ENCODE measurements at regions not wholly inside any gene's neighbourhood (a gene's known extent, or its start where the extent isn't known, plus 50 kb on each side); places are given as distances from the start of the nearest gene placed in this dataset.

DNA sequence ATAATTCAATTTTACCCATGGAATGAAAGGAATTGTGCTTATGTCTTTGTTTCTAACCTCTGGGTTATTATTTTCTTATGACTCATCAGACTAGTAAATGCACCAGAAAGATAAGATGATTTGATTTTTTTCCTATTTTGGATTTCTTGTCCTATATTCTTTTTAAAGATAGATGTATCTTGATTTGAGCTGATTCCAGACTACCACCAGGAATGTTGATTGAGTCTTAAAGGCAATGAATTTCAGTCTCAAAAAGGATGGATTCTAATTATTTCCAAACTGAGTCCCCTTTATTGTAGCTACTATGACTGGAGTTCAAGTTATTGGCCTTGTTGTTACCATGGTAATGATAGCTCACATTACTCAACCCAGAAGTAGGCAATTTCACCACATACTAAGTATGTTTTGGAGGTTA, 95.8 kb upstream of the RGS4 start:
- TF ChIP-seq EP300 (IDR thresholded peaks at IDR 0.05; ENCODE audit: borderline replicate concordance) (no peak), ZBTB7A (IDR thresholded peaks at IDR 0.05; ENCODE audit: low read depth) (no peak), CEBPB (IDR thresholded peaks at IDR 0.05) (no peak), RAD21 (IDR thresholded peaks at IDR 0.05; ENCODE audit: low read depth) (no peak), NFIC (IDR thresholded peaks at IDR 0.05) (no peak), TAF1 (IDR thresholded peaks at IDR 0.05; ENCODE audit: low read depth) (no peak), CREB1 (IDR thresholded peaks at IDR 0.05; ENCODE audit: low read depth) (no peak), YY1 (IDR thresholded peaks at IDR 0.05; ENCODE audit: low read depth) (no peak)
- TF ChIP-seq, protein P1, sequence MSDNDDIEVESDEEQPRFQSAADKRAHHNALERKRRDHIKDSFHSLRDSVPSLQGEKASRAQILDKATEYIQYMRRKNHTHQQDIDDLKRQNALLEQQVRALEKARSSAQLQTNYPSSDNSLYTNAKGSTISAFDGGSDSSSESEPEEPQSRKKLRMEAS (IDR thresholded peaks at IDR 0.05), result no peak
- TF ChIP-seq, protein P2, sequence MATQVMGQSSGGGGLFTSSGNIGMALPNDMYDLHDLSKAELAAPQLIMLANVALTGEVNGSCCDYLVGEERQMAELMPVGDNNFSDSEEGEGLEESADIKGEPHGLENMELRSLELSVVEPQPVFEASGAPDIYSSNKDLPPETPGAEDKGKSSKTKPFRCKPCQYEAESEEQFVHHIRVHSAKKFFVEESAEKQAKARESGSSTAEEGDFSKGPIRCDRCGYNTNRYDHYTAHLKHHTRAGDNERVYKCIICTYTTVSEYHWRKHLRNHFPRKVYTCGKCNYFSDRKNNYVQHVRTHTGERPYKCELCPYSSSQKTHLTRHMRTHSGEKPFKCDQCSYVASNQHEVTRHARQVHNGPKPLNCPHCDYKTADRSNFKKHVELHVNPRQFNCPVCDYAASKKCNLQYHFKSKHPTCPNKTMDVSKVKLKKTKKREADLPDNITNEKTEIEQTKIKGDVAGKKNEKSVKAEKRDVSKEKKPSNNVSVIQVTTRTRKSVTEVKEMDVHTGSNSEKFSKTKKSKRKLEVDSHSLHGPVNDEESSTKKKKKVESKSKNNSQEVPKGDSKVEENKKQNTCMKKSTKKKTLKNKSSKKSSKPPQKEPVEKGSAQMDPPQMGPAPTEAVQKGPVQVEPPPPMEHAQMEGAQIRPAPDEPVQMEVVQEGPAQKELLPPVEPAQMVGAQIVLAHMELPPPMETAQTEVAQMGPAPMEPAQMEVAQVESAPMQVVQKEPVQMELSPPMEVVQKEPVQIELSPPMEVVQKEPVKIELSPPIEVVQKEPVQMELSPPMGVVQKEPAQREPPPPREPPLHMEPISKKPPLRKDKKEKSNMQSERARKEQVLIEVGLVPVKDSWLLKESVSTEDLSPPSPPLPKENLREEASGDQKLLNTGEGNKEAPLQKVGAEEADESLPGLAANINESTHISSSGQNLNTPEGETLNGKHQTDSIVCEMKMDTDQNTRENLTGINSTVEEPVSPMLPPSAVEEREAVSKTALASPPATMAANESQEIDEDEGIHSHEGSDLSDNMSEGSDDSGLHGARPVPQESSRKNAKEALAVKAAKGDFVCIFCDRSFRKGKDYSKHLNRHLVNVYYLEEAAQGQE (IDR thresholded peaks at IDR 0.05; ENCODE audit: low read depth), result no peak
- TF ChIP-seq, protein P3, sequence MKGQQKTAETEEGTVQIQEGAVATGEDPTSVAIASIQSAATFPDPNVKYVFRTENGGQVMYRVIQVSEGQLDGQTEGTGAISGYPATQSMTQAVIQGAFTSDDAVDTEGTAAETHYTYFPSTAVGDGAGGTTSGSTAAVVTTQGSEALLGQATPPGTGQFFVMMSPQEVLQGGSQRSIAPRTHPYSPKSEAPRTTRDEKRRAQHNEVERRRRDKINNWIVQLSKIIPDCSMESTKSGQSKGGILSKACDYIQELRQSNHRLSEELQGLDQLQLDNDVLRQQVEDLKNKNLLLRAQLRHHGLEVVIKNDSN (IDR thresholded peaks at IDR 0.05), result no peak
